ENCODE measurements at regions not wholly inside any gene's neighbourhood (a gene's known extent, or its start where the extent isn't known, plus 50 kb on each side); places are given as distances from the start of the nearest gene placed in this dataset.

DNA sequence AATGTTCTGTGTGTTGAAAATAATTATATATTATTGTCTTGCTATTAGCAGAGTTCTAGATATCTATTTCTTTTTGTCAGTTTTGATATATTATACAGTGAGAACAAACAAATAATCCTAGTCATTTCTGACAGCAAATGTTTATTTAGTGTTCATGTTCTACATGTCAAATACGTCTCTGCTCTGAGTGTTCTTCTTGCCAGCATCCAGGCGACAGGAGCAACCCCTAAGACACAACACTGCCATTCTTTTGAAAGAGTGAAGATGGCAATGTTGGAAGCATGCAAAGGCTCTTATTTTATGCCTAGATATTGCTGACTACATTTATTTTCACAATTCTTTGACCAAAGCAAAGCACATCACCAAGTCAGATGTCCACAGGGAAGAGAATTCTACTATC, 1556.6 kb upstream of the TMEFF2 start:
- intact Hi-C loops (cut with DNase I): no loop called here
- Histone ChIP-seq H3K9me3 (ENCODE audit: control insufficient read depth, low read length) (no peaks in the 10 kb centered on the region), H3K4me3 (ENCODE audit: low read length in 2 of 2) (no peak overlapping the region), H3K27me3 (ENCODE audit: control insufficient read depth in 1 of 2, insufficient read depth in 2 of 2, low read length in 1 of 2) (no peaks in the 10 kb centered on the region), H3K36me3 (ENCODE audit: control insufficient read depth in 1 of 2, insufficient read depth in 2 of 2, low read length in 1 of 2) (no peaks in the 10 kb centered on the region), H3K27ac (ENCODE audit: low read depth in 1 of 2, low read length in 2 of 2) (no peak overlapping the region), H3K4me1 (ENCODE audit: control insufficient read depth in 1 of 2, insufficient read depth in 2 of 2, low read length in 2 of 2) (no peaks in the 10 kb centered on the region)
- 45 to 46% methylated on average over 2 of the region's 2 CpGs for WGBS, 2 donors
- DNase-seq: no peak
- no peak for ATAC-seq (ENCODE audit: low FRiP score)

DNA sequence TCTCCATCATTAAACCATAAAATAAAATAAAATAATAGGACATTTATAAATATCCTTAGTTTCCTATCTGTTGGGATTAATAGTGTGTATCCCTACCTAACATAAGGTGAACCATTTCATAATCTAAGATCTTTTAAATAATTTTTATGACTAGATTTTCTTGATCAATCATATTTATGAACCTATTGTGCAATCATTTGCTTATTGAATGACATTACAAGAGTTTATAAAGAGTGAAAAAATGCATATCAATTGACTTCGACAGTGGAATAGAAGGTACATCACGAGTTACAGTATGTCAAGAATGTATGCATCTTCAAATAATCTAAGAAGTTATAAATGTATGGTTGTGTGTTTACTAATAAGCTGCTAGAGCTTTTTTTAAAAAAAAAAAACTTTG, 1554.8 kb upstream of the TMEFF2 start:
- no peaks in the 10 kb centered on the region for H3K36me3 ChIP-seq (ENCODE audit: control insufficient read depth in 1 of 2, insufficient read depth in 2 of 2, low read length in 1 of 2)
- H3K9me3 ChIP-seq (ENCODE audit: control insufficient read depth, low read length): no peaks in the 10 kb centered on the region
- H3K4me1 ChIP-seq (ENCODE audit: control insufficient read depth in 1 of 2, insufficient read depth in 2 of 2, low read length in 2 of 2): no peaks in the 10 kb centered on the region
- no peak overlapping the region for H3K4me3 ChIP-seq (ENCODE audit: low read length in 2 of 2)
- no peaks in the 10 kb centered on the region for H3K27me3 ChIP-seq (ENCODE audit: control insufficient read depth in 1 of 2, insufficient read depth in 2 of 2, low read length in 1 of 2)
- ATAC-seq (ENCODE audit: low FRiP score) (no peak), DNase-seq (no peak)
- intact Hi-C loops (cut with DNase I): no loop called here
- no peak overlapping the region for H3K27ac ChIP-seq (ENCODE audit: low read depth in 1 of 2, low read length in 2 of 2)
- WGBS, 2 donors: 76 to 91% methylated on average over 2 of the region's 2 CpGs

DNA sequence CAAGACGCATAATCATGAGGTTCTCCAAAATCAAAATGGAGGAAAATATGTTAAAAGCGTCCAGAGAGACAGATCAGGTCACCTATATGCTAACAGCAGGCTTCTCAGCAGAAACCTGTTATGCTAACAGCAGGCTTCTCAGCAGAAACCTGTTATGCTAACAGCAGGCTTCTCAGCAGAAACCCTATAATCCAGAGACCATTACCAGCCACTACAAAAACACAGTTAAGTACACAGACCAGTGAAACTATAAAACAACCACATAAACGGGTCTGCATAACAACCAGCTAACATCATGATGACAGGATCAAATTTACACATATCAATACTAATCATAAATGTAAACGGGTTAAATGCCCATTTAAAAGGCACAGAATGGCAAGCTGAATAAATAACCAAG, 1548.4 kb upstream of the TMEFF2 start:
- no peaks in the 10 kb centered on the region for H3K27me3 ChIP-seq (ENCODE audit: control insufficient read depth in 1 of 2, insufficient read depth in 2 of 2, low read length in 1 of 2)
- no peaks in the 10 kb centered on the region for H3K36me3 ChIP-seq (ENCODE audit: control insufficient read depth in 1 of 2, insufficient read depth in 2 of 2, low read length in 1 of 2)
- H3K4me1 ChIP-seq (ENCODE audit: control insufficient read depth in 1 of 2, insufficient read depth in 2 of 2, low read length in 2 of 2): no peaks in the 10 kb centered on the region
- no peaks in the 10 kb centered on the region for H3K9me3 ChIP-seq (ENCODE audit: control insufficient read depth, low read length)
- no peak overlapping the region for H3K27ac ChIP-seq (ENCODE audit: low read depth in 1 of 2, low read length in 2 of 2)
- no peak for ATAC-seq (ENCODE audit: low FRiP score)
- no peak overlapping the region for H3K4me3 ChIP-seq (ENCODE audit: low read length in 2 of 2)
- WGBS, 2 donors: 17 to 23% methylated on average over 4 of the region's 4 CpGs
- intact Hi-C loops (cut with DNase I): no loop called here
- DNase-seq: no peak

DNA sequence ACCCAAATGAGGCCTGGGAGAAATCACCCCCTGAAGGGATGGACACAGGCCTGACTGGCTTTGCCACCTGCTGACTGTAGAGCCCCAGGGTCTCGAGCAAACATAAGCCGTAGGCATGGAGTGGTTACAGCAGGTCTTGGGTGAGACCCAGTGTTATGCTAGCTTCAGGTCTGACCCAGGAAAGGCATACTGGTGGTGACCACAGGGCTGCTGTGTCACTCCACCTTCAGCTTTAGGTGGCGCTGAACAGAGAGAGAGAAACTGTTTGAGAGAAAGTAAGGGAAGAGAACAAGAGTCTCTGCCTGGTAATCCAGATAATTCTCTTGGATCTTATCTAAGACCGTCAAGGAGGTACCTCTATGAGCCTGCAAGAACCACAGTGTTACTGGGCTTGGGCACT, 1544.2 kb upstream of the TMEFF2 start:
- WGBS, 2 donors: 91 to 93% methylated on average over 4 of the region's 4 CpGs
- DNase-seq (no peak), ATAC-seq (ENCODE audit: low FRiP score) (no peak)
- intact Hi-C loops (cut with DNase I): no loop called here
- no peaks in the 10 kb centered on the region for H3K27me3 ChIP-seq (ENCODE audit: control insufficient read depth in 1 of 2, insufficient read depth in 2 of 2, low read length in 1 of 2)
- no peaks in the 10 kb centered on the region for H3K36me3 ChIP-seq (ENCODE audit: control insufficient read depth in 1 of 2, insufficient read depth in 2 of 2, low read length in 1 of 2)
- no peak overlapping the region for H3K4me3 ChIP-seq (ENCODE audit: low read length in 2 of 2)
- H3K4me1 ChIP-seq (ENCODE audit: control insufficient read depth in 1 of 2, insufficient read depth in 2 of 2, low read length in 2 of 2): no peaks in the 10 kb centered on the region
- H3K27ac ChIP-seq (ENCODE audit: low read depth in 1 of 2, low read length in 2 of 2): no peak overlapping the region
- no peaks in the 10 kb centered on the region for H3K9me3 ChIP-seq (ENCODE audit: control insufficient read depth, low read length)

DNA sequence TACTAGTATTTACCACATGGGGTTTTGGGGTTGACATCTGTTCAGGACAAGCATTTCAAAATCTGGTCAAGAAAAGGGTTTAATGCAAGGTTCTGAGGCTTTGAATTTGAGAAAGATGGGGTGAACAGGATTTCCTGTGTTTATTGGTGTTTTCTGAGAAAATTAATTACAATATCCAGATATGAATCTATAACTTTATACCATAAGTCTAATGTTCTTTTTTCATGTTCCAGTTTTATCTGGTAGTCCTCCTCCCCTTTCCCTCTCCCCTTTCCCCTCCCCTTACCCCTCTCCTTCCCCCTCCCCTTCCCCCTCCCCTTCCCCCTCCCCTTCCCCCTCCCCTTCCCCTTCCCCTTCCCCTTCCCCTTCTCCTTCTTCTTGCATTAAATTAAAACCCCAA, 1518.2 kb upstream of the TMEFF2 start:
- Histone ChIP-seq H3K27me3 (ENCODE audit: control insufficient read depth in 1 of 2, insufficient read depth in 2 of 2, low read length in 1 of 2) (no peaks in the 10 kb centered on the region), H3K4me1 (ENCODE audit: control insufficient read depth in 1 of 2, insufficient read depth in 2 of 2, low read length in 2 of 2) (no peaks in the 10 kb centered on the region), H3K4me3 (ENCODE audit: low read length in 2 of 2) (no peak overlapping the region), H3K27ac (ENCODE audit: low read depth in 1 of 2, low read length in 2 of 2) (no peak overlapping the region), H3K36me3 (ENCODE audit: control insufficient read depth in 1 of 2, insufficient read depth in 2 of 2, low read length in 1 of 2) (no peaks in the 10 kb centered on the region), H3K9me3 (ENCODE audit: control insufficient read depth, low read length) (no peaks in the 10 kb centered on the region)
- DNase-seq (no peak), ATAC-seq (ENCODE audit: low FRiP score) (no peak)
- intact Hi-C loops (cut with DNase I): no loop called here

DNA sequence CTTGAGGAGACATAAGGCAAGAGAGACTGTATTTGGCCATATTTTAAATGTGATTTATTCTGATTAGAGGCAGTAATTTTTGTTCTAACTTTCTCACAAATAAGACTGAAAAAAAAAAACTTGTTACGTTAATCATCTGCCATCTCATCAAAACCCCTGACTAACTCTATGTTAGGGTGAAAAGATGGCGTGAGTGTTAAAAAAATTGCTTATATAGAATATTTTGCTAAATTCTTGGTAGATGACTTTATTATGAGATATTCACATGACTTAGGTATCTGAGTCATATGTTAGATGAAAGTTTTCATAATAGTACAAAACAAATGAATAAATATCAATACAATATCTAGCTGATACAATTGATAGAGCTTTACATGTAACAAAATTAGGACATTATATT, 1508.7 kb upstream of the TMEFF2 start:
- Histone ChIP-seq H3K9me3 (ENCODE audit: control insufficient read depth, low read length) (no peaks in the 10 kb centered on the region), H3K27ac (ENCODE audit: low read depth in 1 of 2, low read length in 2 of 2) (no peak overlapping the region), H3K4me1 (ENCODE audit: control insufficient read depth in 1 of 2, insufficient read depth in 2 of 2, low read length in 2 of 2) (no peaks in the 10 kb centered on the region), H3K27me3 (ENCODE audit: control insufficient read depth in 1 of 2, insufficient read depth in 2 of 2, low read length in 1 of 2) (no peaks in the 10 kb centered on the region), H3K4me3 (ENCODE audit: low read length in 2 of 2) (no peak overlapping the region), H3K36me3 (ENCODE audit: control insufficient read depth in 1 of 2, insufficient read depth in 2 of 2, low read length in 1 of 2) (no peaks in the 10 kb centered on the region)
- no peak for DNase-seq
- 61 to 84% methylated on average over 2 of the region's 2 CpGs for WGBS, 2 donors
- intact Hi-C loops (cut with DNase I): no loop called here
- ATAC-seq (ENCODE audit: low FRiP score): no peak

DNA sequence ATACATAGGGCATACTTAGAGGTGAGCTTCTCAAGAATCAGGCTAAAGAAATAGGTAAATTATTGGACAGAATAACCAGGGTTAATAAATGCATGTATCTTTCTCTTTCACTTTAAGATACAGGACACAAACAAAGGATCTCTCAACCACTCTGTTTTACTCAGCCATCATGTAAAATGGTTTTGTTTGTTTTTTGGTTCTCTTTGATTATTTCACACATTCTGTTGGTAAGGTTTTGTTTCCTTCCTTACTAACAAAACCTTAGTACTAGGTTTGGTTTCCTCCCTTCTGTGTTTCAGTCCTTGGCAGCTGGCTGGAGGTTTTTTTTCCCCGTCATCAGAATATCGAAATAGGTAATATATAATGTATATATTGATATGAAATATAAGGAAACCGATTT, 1506.8 kb upstream of the TMEFF2 start:
- no peak overlapping the region for H3K4me3 ChIP-seq (ENCODE audit: low read length in 2 of 2)
- no peak overlapping the region for H3K27ac ChIP-seq (ENCODE audit: low read depth in 1 of 2, low read length in 2 of 2)
- ATAC-seq (ENCODE audit: low FRiP score): no peak
- intact Hi-C loops (cut with DNase I): no loop called here
- DNase-seq: no peak
- H3K36me3 ChIP-seq (ENCODE audit: control insufficient read depth in 1 of 2, insufficient read depth in 2 of 2, low read length in 1 of 2): no peaks in the 10 kb centered on the region
- WGBS, 2 donors: 89% methylated on average over 3 of the region's 3 CpGs
- H3K27me3 ChIP-seq (ENCODE audit: control insufficient read depth in 1 of 2, insufficient read depth in 2 of 2, low read length in 1 of 2): no peaks in the 10 kb centered on the region
- H3K9me3 ChIP-seq (ENCODE audit: control insufficient read depth, low read length): no peaks in the 10 kb centered on the region
- H3K4me1 ChIP-seq (ENCODE audit: control insufficient read depth in 1 of 2, insufficient read depth in 2 of 2, low read length in 2 of 2): no peaks in the 10 kb centered on the region

DNA sequence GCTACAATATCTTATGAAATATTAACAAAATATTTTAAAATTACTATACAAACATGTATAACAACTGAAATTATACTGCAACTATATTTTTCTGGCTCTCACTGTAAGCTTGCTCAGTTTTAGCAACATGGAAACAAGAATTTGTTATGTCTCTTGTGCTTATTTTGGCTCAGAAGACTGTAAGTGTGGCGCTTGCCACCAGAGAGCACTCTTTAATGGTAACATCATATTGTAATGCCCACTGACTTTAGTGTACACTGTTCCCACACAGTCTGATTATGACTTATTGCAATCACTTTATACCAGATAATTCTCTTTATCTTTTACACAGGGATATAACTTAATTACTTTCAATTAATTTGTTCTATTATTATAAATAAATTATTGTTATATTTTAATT, 1500.6 kb upstream of the TMEFF2 start:
- WGBS, 2 donors: 0 to 11% methylated on average over 1 of the region's 1 CpG
- H3K36me3 ChIP-seq (ENCODE audit: control insufficient read depth in 1 of 2, insufficient read depth in 2 of 2, low read length in 1 of 2): no peaks in the 10 kb centered on the region
- no peaks in the 10 kb centered on the region for H3K27me3 ChIP-seq (ENCODE audit: control insufficient read depth in 1 of 2, insufficient read depth in 2 of 2, low read length in 1 of 2)
- no peak for DNase-seq
- H3K9me3 ChIP-seq (ENCODE audit: control insufficient read depth, low read length): no peaks in the 10 kb centered on the region
- H3K27ac ChIP-seq (ENCODE audit: low read depth in 1 of 2, low read length in 2 of 2): no peak overlapping the region
- intact Hi-C loops (cut with DNase I): no loop called here
- H3K4me1 ChIP-seq (ENCODE audit: control insufficient read depth in 1 of 2, insufficient read depth in 2 of 2, low read length in 2 of 2): no peaks in the 10 kb centered on the region
- no peak for ATAC-seq (ENCODE audit: low FRiP score)
- no peak overlapping the region for H3K4me3 ChIP-seq (ENCODE audit: low read length in 2 of 2)

DNA sequence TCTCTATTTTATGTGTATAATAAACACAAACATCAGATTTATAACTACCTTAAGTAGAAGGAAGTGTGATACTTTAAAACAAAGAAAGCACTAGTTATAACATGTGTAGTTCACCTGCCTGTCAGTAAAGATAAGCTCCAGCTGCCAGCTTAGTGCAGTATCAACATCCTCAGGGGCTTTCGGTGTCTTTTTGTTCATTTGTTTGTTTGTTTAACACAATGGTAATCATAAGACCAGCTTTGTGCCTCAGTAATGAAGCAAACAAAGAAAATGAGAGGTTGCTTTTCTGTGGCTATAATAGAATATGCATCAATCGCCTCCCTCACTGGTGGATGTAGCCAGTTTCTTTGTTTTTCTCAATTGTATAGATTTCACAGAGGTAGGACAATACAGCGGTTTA, 1499.0 kb upstream of the TMEFF2 start:
- Histone ChIP-seq H3K27ac (ENCODE audit: low read depth in 1 of 2, low read length in 2 of 2) (no peak overlapping the region), H3K27me3 (ENCODE audit: control insufficient read depth in 1 of 2, insufficient read depth in 2 of 2, low read length in 1 of 2) (no peaks in the 10 kb centered on the region), H3K4me1 (ENCODE audit: control insufficient read depth in 1 of 2, insufficient read depth in 2 of 2, low read length in 2 of 2) (no peaks in the 10 kb centered on the region), H3K36me3 (ENCODE audit: control insufficient read depth in 1 of 2, insufficient read depth in 2 of 2, low read length in 1 of 2) (no peaks in the 10 kb centered on the region), H3K9me3 (ENCODE audit: control insufficient read depth, low read length) (no peaks in the 10 kb centered on the region), H3K4me3 (ENCODE audit: low read length in 2 of 2) (no peak overlapping the region)
- intact Hi-C loops (cut with DNase I): no loop called here
- ATAC-seq (ENCODE audit: low FRiP score): no peak
- WGBS, 2 donors: 70 to 73% methylated on average over 3 of the region's 3 CpGs
- DNase-seq: no peak

DNA sequence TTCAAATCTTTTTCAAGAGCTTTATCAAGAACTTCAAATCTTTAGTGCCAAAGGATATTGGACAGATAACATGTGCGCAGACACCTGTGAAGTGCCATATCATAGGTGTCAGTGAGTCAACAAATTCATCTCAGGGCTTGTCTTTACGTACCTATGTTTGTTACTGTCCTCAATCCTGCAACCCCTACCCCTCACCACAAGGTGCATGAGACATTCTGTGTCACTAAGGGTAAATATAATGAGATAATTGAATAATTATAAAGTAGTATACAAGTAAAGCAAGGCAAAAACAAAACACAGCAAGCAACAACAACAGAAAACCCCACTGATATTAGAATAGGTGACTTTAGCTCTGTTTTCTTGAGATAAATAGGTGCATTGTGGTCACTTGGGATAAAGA, 1495.8 kb upstream of the TMEFF2 start:
- no peaks in the 10 kb centered on the region for H3K9me3 ChIP-seq (ENCODE audit: control insufficient read depth, low read length)
- DNase-seq: no peak
- no peak overlapping the region for H3K27ac ChIP-seq (ENCODE audit: low read depth in 1 of 2, low read length in 2 of 2)
- no peak for ATAC-seq (ENCODE audit: low FRiP score)
- 78 to 80% methylated on average over 2 of the region's 2 CpGs for WGBS, 2 donors
- no peak overlapping the region for H3K4me3 ChIP-seq (ENCODE audit: low read length in 2 of 2)
- H3K4me1 ChIP-seq (ENCODE audit: control insufficient read depth in 1 of 2, insufficient read depth in 2 of 2, low read length in 2 of 2): no peaks in the 10 kb centered on the region
- intact Hi-C loops (cut with DNase I): no loop called here
- no peaks in the 10 kb centered on the region for H3K36me3 ChIP-seq (ENCODE audit: control insufficient read depth in 1 of 2, insufficient read depth in 2 of 2, low read length in 1 of 2)
- no peaks in the 10 kb centered on the region for H3K27me3 ChIP-seq (ENCODE audit: control insufficient read depth in 1 of 2, insufficient read depth in 2 of 2, low read length in 1 of 2)

Data from aorta (tissue), 5 donors.